Renal cortex interstitium (tissue), 11 donors: ENCODE measurements at regions not wholly inside any gene's neighbourhood (a gene's known extent, or its start where the extent isn't known, plus 50 kb on each side); places are given as distances from the start of the nearest gene placed in this dataset.

ENCODE experiments used
- DNase-seq, 11 donors: peaks; one replicate each; pipeline ENCODE4 v3.0.0-alpha.2; 2013; ENCODE audit warnings: low read depth in 9 of 11, low spot score in 4 of 11; ENCODE audit errors: extremely low read depth in 1 of 11

- DNase-seq = no peak
Measured at GRCh38 chr11:88448131-88448670, 110.7 kb upstream of the CTSC start.

DNA sequence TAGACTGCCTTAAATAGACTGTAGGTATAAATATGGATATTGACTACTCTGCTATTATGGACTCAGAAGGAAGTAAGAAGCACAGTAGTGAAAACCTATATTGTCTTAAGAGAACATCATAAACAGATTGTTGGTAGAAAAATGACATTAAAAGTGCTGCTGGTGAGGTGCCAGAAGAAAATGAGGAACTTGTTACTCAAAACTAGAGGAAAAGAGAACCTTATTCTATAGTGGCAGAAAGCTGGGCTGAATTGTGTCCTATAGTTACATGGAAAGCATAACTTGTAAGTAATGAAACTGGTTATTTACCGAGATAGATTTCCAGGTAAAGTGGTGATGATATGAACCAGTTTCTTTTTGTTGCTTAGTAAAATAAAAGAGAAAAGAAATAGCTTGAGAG, 109.7 kb upstream of the CTSC start:
- DNase-seq = no peak

- no peak for DNase-seq
Measured at GRCh38 chr11:88439356-88439755, 101.8 kb upstream of the CTSC start.

DNA sequence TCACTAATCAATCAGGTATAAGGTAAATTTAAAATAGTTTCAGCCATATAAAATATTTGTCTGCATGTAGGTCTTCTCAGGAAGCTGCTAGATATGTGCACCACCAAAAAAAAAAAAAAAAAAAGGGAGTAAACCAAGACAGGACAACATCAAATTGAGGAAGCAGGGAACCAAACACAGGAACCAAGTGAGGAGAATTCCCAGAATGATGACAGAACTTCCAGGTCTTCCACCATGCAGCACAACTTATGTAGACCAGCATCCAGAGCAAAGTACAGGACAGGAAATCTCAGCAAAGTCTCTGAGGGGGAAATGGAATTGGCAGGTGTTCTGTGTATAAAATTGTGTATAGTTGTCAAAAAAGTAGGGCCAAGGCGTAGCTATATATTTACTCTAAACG, 101.2 kb upstream of the CTSC start:
- DNase-seq = no peak

GRCh38 chr11:88435415-88435814, 97.9 kb upstream of the CTSC start:
- DNase-seq = no peak

GRCh38 chr11:88434333-88434976, 96.9 kb upstream of the CTSC start:
- DNase-seq = no peak

- DNase-seq = no peak
Measured at GRCh38 chr11:88433536-88434230, 96.1 kb upstream of the CTSC start.

DNA sequence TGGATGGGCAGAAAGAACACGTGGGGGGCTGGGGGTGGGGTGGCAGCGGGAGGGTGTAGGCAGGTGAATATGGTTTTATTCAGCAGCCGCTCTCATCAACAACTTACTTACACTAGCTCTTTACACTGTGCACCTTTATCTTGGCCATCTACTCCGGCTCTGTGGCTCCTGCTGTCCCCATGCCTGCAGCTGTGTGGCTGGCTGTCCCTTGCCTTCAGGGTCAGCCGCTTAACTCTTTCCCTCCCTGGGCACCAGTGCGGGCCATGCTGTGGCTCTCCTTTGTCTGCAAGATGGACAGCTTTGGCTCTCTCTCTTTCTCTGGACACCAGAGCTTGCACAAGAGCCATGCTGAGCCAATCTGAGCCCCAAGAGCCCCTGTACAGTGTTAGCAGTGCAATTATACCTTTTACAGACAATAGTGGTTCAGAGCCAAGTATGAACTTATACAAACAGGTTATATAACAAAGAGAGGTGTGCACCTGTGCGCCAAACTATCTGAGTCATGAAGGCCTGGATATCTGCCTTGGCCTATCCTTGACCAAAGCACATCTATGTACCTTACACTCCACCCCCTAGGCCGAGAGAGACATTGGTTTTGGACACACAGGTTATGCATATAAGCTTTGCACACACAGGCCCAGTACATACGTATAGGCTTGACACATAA, 94.3 kb upstream of the CTSC start:
- DNase-seq = no peak

DNA sequence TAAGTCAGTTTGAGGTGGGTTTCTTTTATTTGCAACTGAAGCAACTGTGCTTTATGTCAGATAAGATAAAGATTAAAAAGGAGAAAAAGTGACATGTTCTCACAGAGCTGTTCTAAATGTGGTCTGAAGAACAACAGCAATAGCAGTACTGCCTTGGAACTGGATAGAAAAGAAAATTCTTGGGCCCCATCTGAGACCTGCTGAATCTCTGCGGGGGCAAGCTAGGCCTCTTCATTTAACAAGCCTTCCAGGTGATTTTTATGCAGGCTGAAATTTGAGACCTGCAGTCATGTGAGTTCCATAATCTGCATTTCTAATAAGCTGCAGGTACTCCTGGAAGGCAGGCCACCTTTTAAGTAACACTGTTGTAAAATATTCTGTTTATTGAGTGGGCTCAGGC, 91.4 kb upstream of the CTSC start:
- DNase-seq = no peak

GRCh38 chr11:88427719-88428118, 90.2 kb upstream of the CTSC start:
- DNase-seq = no peak

GRCh38 chr11:88424881-88425280, 87.3 kb upstream of the CTSC start:
- DNase-seq = no peak

- DNase-seq = peak in 1 of 11 donors; percentile 25
Measured at GRCh38 chr11:88421530-88421929, 84.0 kb upstream of the CTSC start.

- DNase-seq = no peak
Measured at GRCh38 chr11:88420165-88420791, 82.7 kb upstream of the CTSC start.

GRCh38 chr11:88418508-88418907, 81.0 kb upstream of the CTSC start:
- no peak for DNase-seq

- no peak for DNase-seq
Measured at GRCh38 chr11:88415495-88415894, 78.0 kb upstream of the CTSC start.

DNA sequence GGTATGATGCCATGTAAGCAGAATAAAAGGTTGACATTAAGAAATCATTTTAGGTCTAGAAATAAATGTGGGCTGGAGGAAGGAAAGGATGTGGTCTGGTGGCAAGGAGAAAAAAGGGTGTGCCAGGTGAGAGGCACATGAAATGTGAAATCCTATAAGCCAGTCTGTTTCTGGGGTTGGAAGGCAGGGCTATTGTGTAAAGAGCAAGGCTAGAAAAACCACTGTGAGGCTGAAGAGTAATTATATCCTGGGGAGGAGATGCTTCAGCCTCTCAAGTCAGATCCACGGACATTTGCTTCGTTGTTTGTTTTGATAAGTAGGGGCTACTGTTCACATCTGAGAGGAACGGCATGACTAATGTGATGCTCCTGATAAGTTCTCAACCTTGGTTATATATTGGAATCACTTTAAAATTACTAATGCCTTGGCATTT, 77.5 kb upstream of the CTSC start:
- no peak for DNase-seq

DNA sequence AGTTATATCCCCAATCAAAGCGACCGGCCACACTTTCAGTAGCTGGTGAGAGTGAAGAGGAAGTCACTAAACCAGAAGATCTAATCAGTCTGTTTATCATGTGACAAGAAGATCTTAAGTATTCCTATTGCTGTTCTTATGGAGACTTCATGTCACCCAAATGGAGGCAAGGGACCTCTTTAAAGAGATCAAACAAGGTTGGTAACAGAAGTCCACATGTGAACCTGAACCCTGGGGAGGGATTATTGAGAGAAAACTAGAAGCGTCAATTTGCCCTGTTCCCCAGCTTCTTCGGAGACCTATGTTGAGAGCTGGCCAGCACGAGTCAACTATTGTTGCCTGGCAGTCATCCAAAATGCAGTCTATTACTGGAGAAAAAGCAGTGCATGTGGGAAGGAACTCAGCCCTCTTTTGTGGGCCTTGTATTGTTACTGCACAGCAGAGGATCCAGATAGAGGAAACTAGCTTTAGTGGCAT, 76.9 kb upstream of the CTSC start:
- DNase-seq = peak in 9 of 11 donors; percentile 33 to 58 (median 49)

DNA sequence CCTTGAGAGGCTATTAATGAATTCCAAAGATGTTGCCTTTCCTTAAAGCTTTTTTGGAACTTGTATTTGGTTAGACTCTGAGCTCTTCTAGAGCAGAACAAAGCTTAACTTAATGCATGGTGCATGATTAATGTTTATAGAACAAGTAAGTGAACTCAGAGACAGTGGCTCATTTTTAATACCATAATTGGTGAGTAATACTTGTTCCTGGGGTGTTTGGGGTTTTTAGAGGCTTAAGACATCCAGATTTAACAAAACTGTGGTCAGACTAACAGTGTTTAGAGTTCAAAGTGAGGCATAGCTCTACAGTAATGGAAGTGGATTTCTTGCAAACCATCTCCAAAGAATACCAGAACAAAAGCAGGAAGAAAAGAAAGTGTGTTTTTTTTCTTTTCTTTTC, 73.7 kb upstream of the CTSC start:
- DNase-seq = no peak

- DNase-seq = no peak
Measured at GRCh38 chr11:88410656-88411055, 73.1 kb upstream of the CTSC start.

DNA sequence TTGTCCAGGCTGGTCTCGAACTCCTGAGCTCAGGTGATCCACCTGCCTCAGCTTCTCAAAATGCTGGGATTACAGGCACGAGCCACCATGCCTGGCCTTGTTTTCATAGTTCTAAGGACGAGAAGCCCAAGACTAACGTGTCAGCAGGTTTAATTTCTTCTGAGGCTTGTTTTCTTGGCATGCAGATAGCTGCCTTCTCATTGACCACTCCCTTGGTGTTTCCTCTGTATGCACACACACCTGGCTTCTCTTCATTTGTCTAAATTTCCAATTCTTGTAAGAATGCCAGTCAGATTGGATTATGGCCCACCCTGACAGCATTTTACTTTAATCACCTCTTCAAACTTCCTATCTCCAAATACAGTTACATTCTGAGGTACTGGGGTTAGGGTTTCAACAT, 72.5 kb upstream of the CTSC start:
- no peak for DNase-seq
